IPS-18a (cell line): ENCODE measurements at regions not wholly inside any gene's neighbourhood (a gene's known extent, or its start where the extent isn't known, plus 50 kb on each side); places are given as distances from the start of the nearest gene placed in this dataset.
"Not testable (repeated sequence)": the region's sequence is repeated elsewhere in the genome, so short reads cannot be mapped to it uniquely, and the experiment has no call there.

Experiments
- H3K27ac ChIP-seq: one replicate; pipeline ENCODE4 v1.5.1; 2013; ENCODE audit warnings: low read length
- H3K27me3 ChIP-seq: one replicate; pipeline ENCODE4 v1.6.1; 2013; ENCODE audit warnings: mild to moderate bottlenecking, low read length; ENCODE audit not compliant: control insufficient read depth, insufficient read depth
- H3K36me3 ChIP-seq: one replicate; pipeline ENCODE4 v1.6.1; 2013; ENCODE audit warnings: low read depth, low read length; ENCODE audit not compliant: control insufficient read depth
- H3K4me1 ChIP-seq: one replicate; pipeline ENCODE4 v1.6.1; 2013; ENCODE audit warnings: low read depth, low read length; ENCODE audit not compliant: control insufficient read depth
- H3K4me3 ChIP-seq: one replicate; pipeline ENCODE4 v1.5.1; 2013; ENCODE audit warnings: low read length
- H3K9ac ChIP-seq: one replicate; pipeline ENCODE4 v1.6.1; 2013; ENCODE audit warnings: mild to moderate bottlenecking, low read length, moderate library complexity
- H3K9me3 ChIP-seq: one replicate; pipeline ENCODE4 v1.6.1; 2013; ENCODE audit warnings: low read depth, low read length; ENCODE audit not compliant: control insufficient read depth

DNA sequence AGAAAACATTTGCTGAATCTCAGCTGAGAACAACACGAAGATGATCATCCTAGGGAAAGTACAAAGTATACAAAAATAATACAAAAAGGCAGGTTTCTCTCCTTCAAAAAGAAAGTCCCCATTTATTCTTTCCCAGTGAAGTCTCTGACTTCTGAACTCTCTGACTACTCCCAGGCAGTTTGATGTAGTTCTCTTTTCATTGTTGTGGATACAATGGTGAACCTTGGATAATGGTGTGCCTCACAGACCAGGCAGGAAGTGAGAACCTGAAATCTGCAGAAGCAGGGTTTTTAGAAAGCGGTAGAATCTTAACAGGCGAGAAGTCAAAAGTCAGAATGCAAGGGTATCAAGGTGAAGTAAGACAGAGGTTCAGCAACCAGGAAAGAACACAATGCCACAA is 150.8 kb upstream of the NRP1 start:
- Histone ChIP-seq H3K9me3 (peaks cover 4% of the 10 kb centered on the region), H3K27ac (no peak overlapping the region), H3K9ac (no peak overlapping the region), H3K4me3 (no peak overlapping the region), H3K4me1 (peaks cover 23% of the 10 kb centered on the region), H3K36me3 (no peaks in the 10 kb centered on the region), H3K27me3 (no peaks in the 10 kb centered on the region)

DNA sequence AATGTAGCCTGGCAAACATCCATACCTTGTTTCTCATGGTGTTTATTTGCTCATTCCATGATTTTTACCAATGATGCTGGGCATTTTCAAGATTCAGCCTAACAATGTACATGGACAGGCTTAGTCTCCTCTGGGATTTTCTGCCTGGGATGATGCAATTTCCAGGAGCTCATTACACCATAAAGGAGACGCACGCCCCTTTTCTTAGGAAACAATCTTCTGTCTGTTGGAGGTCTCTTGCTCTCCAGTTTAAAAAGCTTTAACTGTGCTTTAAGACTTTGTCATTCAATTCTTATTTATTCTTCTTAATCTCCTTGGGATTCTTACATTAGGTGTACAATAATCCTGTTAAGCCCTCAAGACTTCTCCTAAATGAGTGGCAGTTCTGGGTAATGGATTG is 150.3 kb upstream of the NRP1 start:
- Histone ChIP-seq H3K4me1 (peaks cover 23% of the 10 kb centered on the region), H3K27me3 (no peaks in the 10 kb centered on the region), H3K4me3 (no peak overlapping the region), H3K9me3 (peaks cover 4% of the 10 kb centered on the region), H3K36me3 (no peaks in the 10 kb centered on the region), H3K9ac (no peak overlapping the region), H3K27ac (no peak overlapping the region)

DNA sequence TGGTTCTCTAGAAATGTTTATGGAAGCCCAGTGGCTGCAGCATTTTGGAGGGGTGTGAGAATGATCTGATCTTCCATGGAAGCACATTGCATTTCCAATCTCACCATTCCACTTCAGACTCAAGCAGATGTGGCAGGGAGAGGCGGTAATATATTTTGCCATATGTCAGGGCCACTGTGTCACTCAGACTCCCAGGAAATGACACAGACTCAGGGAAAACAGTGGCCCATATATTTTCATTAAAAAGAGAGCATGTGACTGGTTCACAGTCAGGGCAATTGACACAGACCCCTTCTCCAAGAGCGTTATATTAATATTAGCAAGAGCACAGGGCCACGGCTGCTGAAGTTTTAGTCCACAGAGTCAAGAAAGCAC is 149.3 kb upstream of the NRP1 start:
- H3K9me3 ChIP-seq, result peaks cover 4% of the 10 kb centered on the region
- H3K36me3 ChIP-seq, result no peaks in the 10 kb centered on the region
- no peak overlapping the region for H3K4me3 ChIP-seq
- no peaks in the 10 kb centered on the region for H3K27me3 ChIP-seq
- peaks cover 23% of the 10 kb centered on the region for H3K4me1 ChIP-seq
- H3K27ac ChIP-seq, result no peak overlapping the region
- peak overlapping the region; percentile 0 for H3K9ac ChIP-seq

DNA sequence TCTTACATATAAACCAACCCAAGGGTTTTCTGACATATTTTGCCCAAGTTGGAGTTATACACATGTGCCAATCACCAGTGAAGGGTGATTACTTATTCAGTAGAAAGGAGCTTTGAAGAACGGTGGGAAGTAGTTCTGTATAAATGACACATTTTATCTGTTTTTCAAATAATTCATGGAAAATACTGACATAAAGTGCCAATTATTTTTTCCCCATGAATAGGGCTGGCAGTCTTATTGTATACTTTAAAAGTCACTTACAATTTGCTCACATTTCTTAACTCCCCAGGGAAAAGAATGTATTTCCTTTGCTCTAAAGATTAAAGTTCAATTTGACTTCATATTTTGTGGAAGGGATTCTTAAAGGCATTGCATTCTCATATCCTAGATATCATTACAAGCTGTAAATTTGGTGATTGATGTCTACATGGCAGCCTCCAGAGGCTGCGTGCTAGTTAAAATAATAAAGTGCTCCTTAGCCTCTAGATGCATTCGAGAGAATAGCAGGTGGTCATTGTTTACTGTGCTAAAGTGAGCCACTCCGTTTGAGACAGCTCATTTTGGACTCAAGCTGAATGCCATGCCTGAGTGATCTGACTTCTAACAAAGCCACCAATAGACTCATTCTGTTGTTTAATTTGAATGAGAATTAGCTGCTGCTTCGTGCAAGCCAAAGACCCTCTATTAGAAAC is 148.8 kb upstream of the NRP1 start:
- Histone ChIP-seq H3K9me3 (peaks cover 4% of the 10 kb centered on the region), H3K36me3 (no peaks in the 10 kb centered on the region), H3K4me3 (no peak overlapping the region), H3K27me3 (no peaks in the 10 kb centered on the region), H3K4me1 (peaks cover 23% of the 10 kb centered on the region), H3K27ac (no peak overlapping the region), H3K9ac (peak overlapping the region; percentile 0)

DNA sequence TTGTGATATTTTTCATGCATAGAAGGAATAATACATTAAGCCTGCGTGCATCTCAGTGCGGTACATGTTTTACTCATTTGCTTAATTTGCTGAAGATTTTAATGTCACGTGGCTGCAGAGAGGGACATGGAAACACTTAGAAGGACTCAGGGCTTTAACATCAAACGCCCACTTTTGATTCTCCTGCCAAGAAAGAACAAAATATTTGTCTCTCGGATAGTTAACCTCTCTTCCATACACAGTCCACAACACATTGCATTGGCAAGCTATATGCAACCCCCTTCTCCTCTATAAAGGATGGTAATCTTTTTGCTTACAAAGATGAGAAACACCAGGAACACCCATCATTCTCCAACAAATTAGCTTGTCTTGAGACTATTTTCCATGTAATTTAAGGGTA is 148.0 kb upstream of the NRP1 start:
- Histone ChIP-seq H3K9me3 (peaks cover 4% of the 10 kb centered on the region), H3K9ac (no peak overlapping the region), H3K27me3 (no peaks in the 10 kb centered on the region), H3K27ac (no peak overlapping the region), H3K4me3 (no peak overlapping the region), H3K4me1 (peaks cover 23% of the 10 kb centered on the region), H3K36me3 (no peaks in the 10 kb centered on the region)

DNA sequence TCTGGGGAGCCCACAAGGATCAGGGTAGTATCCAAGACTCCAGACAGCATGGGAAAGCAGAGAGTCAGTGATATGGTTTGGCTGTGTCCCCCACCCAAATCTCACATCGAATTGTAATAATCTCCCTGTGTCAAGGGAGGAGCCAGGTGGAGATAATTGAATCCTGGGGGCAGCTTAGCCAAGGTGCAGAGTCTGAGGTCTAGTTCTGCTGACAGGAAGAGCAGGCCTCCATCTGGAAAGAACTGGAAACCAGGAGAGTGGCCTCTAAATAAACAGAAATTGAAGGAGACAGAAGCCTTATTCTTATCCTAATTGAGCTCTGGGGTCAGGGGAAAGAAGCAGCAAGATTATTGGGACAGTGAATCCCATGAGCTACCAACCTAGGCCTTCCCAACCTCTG is 146.7 kb upstream of the NRP1 start:
- Histone ChIP-seq H3K9ac (no peak overlapping the region), H3K36me3 (no peaks in the 10 kb centered on the region), H3K4me1 (peaks cover 23% of the 10 kb centered on the region), H3K27me3 (no peaks in the 10 kb centered on the region), H3K27ac (no peak overlapping the region), H3K9me3 (peaks cover 4% of the 10 kb centered on the region), H3K4me3 (no peak overlapping the region)

DNA sequence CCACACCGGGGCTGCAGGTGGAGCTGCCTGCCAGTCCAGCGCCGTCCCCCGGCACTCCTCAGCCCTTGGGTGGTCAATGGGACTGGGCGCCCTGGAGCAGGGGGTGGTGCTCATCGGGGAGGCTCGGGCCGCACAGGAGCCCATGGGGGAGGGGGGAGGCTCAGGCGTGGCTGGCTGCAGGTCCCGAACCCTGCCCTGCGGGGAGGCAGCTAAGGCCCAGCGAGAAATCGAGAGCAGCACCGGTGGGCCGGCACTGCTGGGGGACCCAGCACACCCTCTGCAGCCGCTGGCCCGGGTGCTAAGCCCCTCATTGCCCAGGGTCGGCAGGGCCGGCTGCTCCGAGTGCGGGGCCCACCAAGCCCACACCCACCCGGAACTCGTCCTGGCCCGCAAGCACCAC is 145.9 kb upstream of the NRP1 start:
- not testable (repeated sequence) for H3K36me3 ChIP-seq

DNA sequence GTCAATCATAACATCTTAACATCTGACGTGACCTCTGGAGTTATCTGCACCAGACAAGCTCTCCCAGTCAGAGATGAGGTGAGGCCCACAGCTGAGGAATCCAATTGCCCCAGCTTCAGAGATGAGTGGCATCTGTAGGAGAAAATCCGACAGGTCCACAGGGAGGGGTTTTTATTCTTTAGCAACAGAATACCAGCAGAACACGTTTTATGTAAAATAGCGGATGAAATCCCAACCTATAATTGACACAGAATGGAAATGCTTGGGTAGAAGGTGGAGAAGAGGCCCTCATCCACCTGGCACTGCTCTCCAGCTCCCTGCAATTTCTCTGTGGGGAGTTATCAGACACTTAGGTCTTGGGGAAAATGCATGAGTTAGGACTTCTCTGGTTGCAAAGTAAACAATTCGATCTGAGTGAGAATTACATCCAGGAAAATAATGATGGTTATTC is 144.2 kb upstream of the NRP1 start:
- no peaks in the 10 kb centered on the region for H3K27me3 ChIP-seq

More for the DNA sequence above, 145.9 kb upstream of the NRP1 start:
- not testable (repeated sequence) for H3K27me3 ChIP-seq, H3K4me3 ChIP-seq, H3K9ac ChIP-seq, H3K9me3 ChIP-seq, H3K27ac ChIP-seq
- peaks cover 23% of the 10 kb centered on the region for H3K4me1 ChIP-seq

DNA sequence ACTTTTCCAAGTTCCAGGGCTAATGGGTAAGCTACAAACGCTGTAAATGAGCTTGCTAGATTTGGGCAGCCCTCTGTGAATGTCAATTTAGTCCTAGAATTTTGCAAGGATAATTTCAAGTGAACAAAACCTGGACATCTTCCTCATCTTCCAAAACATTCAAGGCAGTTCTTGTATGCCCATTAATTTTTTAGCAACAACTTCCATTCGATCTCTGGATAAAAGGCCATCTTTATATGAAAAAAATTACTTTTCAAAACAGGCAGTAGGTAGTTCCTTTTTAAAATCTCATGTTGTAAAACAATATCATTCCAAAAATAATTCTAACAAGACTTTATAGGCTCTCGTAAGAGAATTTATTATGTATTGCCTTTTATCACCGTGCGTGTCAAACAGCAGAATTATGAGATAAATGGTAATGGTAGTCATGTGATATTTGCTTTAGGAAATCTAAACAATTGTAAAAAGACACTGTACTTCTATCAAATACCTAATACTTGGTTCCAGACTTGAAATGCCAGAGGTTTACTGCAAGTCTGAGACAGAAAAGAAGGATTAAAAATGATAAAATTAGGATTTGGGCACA is 143.7 kb upstream of the NRP1 start:
- Histone ChIP-seq H3K27me3 (no peaks in the 10 kb centered on the region), H3K4me3 (no peak overlapping the region), H3K9ac (no peak overlapping the region), H3K9me3 (peaks cover 4% of the 10 kb centered on the region), H3K4me1 (peaks cover under 1% of the 10 kb centered on the region), H3K36me3 (no peaks in the 10 kb centered on the region), H3K27ac (no peak overlapping the region)

More for the DNA sequence above, 144.2 kb upstream of the NRP1 start:
- Histone ChIP-seq H3K4me3 (no peak overlapping the region), H3K9me3 (peaks cover 4% of the 10 kb centered on the region), H3K27ac (no peak overlapping the region), H3K36me3 (no peaks in the 10 kb centered on the region), H3K9ac (no peak overlapping the region), H3K4me1 (peaks cover 6% of the 10 kb centered on the region)

DNA sequence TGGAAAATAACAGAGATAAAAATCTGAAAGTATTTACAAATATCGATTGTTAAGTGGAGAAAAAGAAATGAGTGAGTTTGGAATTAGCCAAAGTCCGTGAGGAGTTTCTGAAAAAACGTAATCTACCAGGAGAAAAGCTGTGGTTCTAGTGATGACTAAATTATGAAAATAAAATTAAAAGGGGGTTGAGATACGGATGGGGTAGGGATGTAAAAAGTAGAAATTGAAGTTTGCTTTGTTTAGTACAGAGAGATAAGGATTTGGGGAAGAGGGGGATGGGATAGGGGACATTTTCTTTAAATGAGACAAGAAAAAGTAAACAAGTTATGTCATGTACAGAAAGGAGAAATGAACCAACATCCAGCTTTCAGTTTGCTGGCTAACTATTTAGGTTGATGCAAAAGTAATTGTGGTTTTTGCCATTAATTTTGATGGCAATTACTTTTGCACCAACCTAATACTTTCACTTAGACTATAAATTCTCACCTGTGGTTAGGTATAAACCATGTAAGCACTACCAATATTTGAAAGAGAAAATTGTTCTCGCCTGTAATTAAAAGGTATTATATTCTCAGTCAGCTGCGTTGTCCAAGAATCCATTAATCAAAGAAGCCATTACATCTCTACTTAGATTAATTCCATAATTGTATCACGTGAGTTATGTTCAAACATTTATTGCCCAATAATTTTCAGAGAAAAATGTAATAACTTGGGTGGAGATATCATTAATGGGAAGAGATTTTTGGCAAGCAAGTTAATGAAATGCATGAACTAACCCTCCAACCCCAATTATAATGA is 143.0 kb upstream of the NRP1 start:
- no peaks in the 10 kb centered on the region for H3K27me3 ChIP-seq

DNA sequence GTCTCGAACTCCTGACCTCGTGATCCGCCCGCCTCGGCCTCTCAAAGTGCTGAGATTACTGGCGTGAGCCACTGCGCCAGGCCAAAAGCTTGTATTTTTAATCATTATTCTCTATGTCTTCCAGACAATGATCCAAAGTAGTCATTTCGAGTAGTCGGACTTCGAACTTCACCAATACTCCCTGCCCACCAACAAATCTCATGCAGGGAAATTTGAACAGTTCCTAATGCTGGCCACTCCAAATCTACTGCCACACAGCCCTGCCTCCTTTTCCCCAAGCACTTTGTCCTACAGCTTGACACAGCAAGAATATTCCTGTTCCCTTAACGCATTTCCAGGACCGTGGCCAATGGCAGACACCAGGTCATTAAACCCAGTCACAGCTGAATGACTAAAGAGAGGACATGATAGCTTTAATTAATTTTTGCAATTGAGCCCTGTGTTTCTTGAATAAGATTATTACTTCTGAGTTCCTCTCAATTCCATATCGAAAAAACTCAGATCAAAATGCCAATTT is 142.3 kb upstream of the NRP1 start:
- Histone ChIP-seq H3K36me3 (no peaks in the 10 kb centered on the region), H3K4me3 (no peak overlapping the region), H3K27ac (no peak overlapping the region), H3K27me3 (no peaks in the 10 kb centered on the region), H3K9me3 (peaks cover 4% of the 10 kb centered on the region), H3K4me1 (no peaks in the 10 kb centered on the region), H3K9ac (no peak overlapping the region)

More for the DNA sequence above, 143.0 kb upstream of the NRP1 start:
- Histone ChIP-seq H3K9ac (no peak overlapping the region), H3K9me3 (peaks cover 4% of the 10 kb centered on the region), H3K4me1 (no peaks in the 10 kb centered on the region), H3K4me3 (no peak overlapping the region), H3K36me3 (no peaks in the 10 kb centered on the region), H3K27ac (no peak overlapping the region)
